K562 (cell line): ENCODE measurements at regions not wholly inside any gene's neighbourhood (a gene's known extent, or its start where the extent isn't known, plus 50 kb on each side); places are given as distances from the start of the nearest gene placed in this dataset.

Source experiments
- ATAC-seq: fragments of 200-7000 bp; cut with Tn5 transposase; 3 replicates; pipeline ENCODE4 v1.9.1; 2020; ENCODE audit warnings: moderate library complexity
- BruUV-seq: library from RNA; stranded (reverse); fragments of 400-500 nt; replicated peaks from 2 replicates; lab custom pipeline; 2021; lab: Mats Ljungman, UMichigan
- CTCF ChIA-PET: fragments of 300-600 bp; formaldehyde crosslinking; extraction: SDS; loops from one replicate; lab custom pipeline; 2021; ENCODE audit warnings: low intra/inter-chr PET ratio; lab: Yijun Ruan, JAX
- POLR2A ChIA-PET: fragments of 300-600, 350-650 bp; sonication (Branson Sonifier 250); formaldehyde crosslinking; extraction: SDS; loops from one replicate; lab custom pipeline; 2021; ENCODE audit warnings: antibody characterized with exemption, inconsistent platforms; lab: Yijun Ruan, JAX
- DNase-seq, 4 experiments: peaks; one replicate each; pipeline versions ENCODE4 v3.0.0 to v3.0.0-alpha.2; 2011 to 2018; ENCODE audit warnings: low spot score in 3 of 4, mixed read lengths in 3 of 4; ENCODE audit errors: extremely low read depth in 1 of 4
- FAIRE-seq: peaks from 2 replicates; lab custom pipeline; 2011; peaks lifted over from hg19 to GRCh38; lab: Jason Lieb, UNC
- H2AFZ ChIP-seq: 2 replicates; pipeline ENCODE4 v1.6.0; 2011; ENCODE audit warnings: low read depth, low read length, control low read depth, inconsistent platforms
- H3K27ac ChIP-seq: fragments of 200-600 bp; 3 replicates; pipeline ENCODE4 v1.8.0; 2011; ENCODE audit warnings: low read depth, mild to moderate bottlenecking, control low read depth, inconsistent platforms, low read length, moderate library complexity, mixed read lengths; ENCODE audit errors: extremely low read depth
- H3K27me3 ChIP-seq, 2 experiments: fragments of 300-600 bp in 1 of 2; 2 replicates in 1 of 2; 3 replicates in 1 of 2; pipeline versions ENCODE4 v1.6.0 to v1.8.0; 2011; ENCODE audit warnings: inconsistent platforms in 2 of 2, low read length in 2 of 2, mild to moderate bottlenecking in 1 of 2, mixed read lengths in 1 of 2, moderate library complexity in 1 of 2; ENCODE audit not compliant: control insufficient read depth in 2 of 2, insufficient read depth in 2 of 2
- H3K36me3 ChIP-seq: fragments of 300-600 bp; 3 replicates; pipeline ENCODE4 v1.8.0; 2011; ENCODE audit warnings: mild to moderate bottlenecking, low read length, inconsistent platforms; ENCODE audit not compliant: control insufficient read depth, insufficient read depth
- H3K4me1 ChIP-seq, 2 experiments: fragments of 200-600 bp in 1 of 2; replicated peaks in 1 of 2; 2 replicates in 1 of 2; 3 replicates in 1 of 2; pipeline versions ENCODE4 v1.5.1 to v1.8.0; 2011; ENCODE audit warnings: inconsistent platforms in 2 of 2, low read length in 2 of 2, mild to moderate bottlenecking in 1 of 2, mixed read lengths in 1 of 2, moderate library complexity in 1 of 2; ENCODE audit not compliant: control insufficient read depth in 2 of 2, insufficient read depth in 2 of 2
- H3K4me2 ChIP-seq: 2 replicates; pipeline ENCODE4 v1.6.1; 2011; ENCODE audit warnings: low read length, control low read depth, inconsistent platforms, mixed read lengths; ENCODE audit not compliant: insufficient read depth
- H3K4me3 ChIP-seq: fragments of 200-600 bp; sonication (generic), shearing (Covaris generic); 2 replicates; pipeline ENCODE4 v1.5.1; 2016; ENCODE audit warnings: control low read depth, inconsistent platforms
- H3K79me2 ChIP-seq: fragments of 200-600 bp; 3 replicates; pipeline ENCODE4 v1.8.0; 2011; ENCODE audit warnings: low read length, inconsistent platforms; ENCODE audit not compliant: control insufficient read depth, insufficient read depth
- H3K9ac ChIP-seq, 2 experiments: 2 replicates each; pipeline versions ENCODE4 v1.6.0 to v1.6.1; 2011; ENCODE audit warnings: low read depth in 2 of 2, low read length in 2 of 2, control low read depth in 1 of 2, inconsistent platforms in 1 of 2, mild to moderate bottlenecking in 1 of 2, mixed read lengths in 1 of 2; ENCODE audit not compliant: insufficient read depth in 1 of 2
- H3K9me1 ChIP-seq: one replicate; pipeline ENCODE4 v1.6.0; 2011; ENCODE audit warnings: inconsistent platforms, mild to moderate bottlenecking, low read length, moderate library complexity; ENCODE audit not compliant: control insufficient read depth, insufficient read depth
- H3K9me3 ChIP-seq: replicated peaks from 2 replicates; pipeline ENCODE4 v1.5.1; 2011; ENCODE audit warnings: low read depth, low read length, inconsistent platforms; ENCODE audit not compliant: control insufficient read depth, insufficient read depth
- H4K20me1 ChIP-seq: replicated peaks from 2 replicates; pipeline ENCODE4 v1.6.1; 2011; ENCODE audit warnings: low read length, inconsistent platforms, mixed read lengths; ENCODE audit not compliant: control insufficient read depth, insufficient read depth
- ESRRB ChIP-seq: fragments of 250-450 bp; sonication (Bioruptor Pico); IDR thresholded peaks from 2 replicates; pipeline ENCODE4 v1.5.0; 2020; ENCODE audit warnings: mild to moderate bottlenecking, moderate library complexity, borderline replicate concordance
- ETV5 ChIP-seq: sonication (generic); formaldehyde crosslinking; IDR thresholded peaks from 2 replicates; pipeline ENCODE4 v1.4.0; 2020; ENCODE audit warnings: low read depth, mild to moderate bottlenecking, missing genetic modification reagents
- MTA3 ChIP-seq: fragments of 450-650 bp; formaldehyde crosslinking; IDR thresholded peaks from 2 replicates; pipeline ENCODE4 v1.6.1; 2017; ENCODE audit warnings: mild to moderate bottlenecking, borderline replicate concordance
- MTF1 ChIP-seq: fragments of 250-450 bp; sonication (Bioruptor Pico); IDR thresholded peaks from 2 replicates; pipeline ENCODE4 v1.9.0; 2021; ENCODE audit warnings: moderate library complexity, mild to moderate bottlenecking, inconsistent platforms, borderline replicate concordance
- POLR2B ChIP-seq: fragments of 450-650 bp; IDR thresholded peaks from 2 replicates; pipeline ENCODE4 v1.6.1; 2018; ENCODE audit warnings: low read depth; ENCODE audit not compliant: partially characterized antibody
- POU5F1 ChIP-seq: fragments of 150-350 bp; IDR thresholded peaks from 2 replicates; pipeline ENCODE4 v1.6.1; 2014; ENCODE audit warnings: borderline replicate concordance, low read length, low read depth, mild to moderate bottlenecking; ENCODE audit not compliant: partially characterized antibody
- RAD21 ChIP-seq, 2 experiments: fragments of 250-450 bp in 1 of 2; fragments of 450-650 bp in 1 of 2; sonication (Bioruptor Pico) in 1 of 2; formaldehyde crosslinking in 1 of 2; IDR thresholded peaks in 1 of 2; conservative IDR thresholded peaks in 1 of 2; 2 replicates each; pipeline versions ENCODE4 v1.4.0 to v1.8.0; 2020 to 2022; ENCODE audit warnings: mild to moderate bottlenecking in 2 of 2, moderate library complexity in 1 of 2
- RBM25 ChIP-seq: fragments of 200-400 bp; formaldehyde crosslinking; IDR thresholded peaks from 2 replicates; pipeline ENCODE4 v1.6.1; 2018; ENCODE audit warnings: low read length, low read depth, moderate library complexity; ENCODE audit not compliant: severe bottlenecking
- SNRNP70 ChIP-seq: fragments of 200-400 bp; formaldehyde crosslinking; optimal IDR thresholded peaks from 2 replicates; pipeline ENCODE3; 2017; ENCODE audit warnings: low read depth, low read length
- WHSC1 ChIP-seq: IDR thresholded peaks from one replicate; pipeline ENCODE4 v1.6.1; 2012; ENCODE audit warnings: low read length, control low read depth, inconsistent platforms
- ZBED1 ChIP-seq: IDR thresholded peaks from 2 replicates; pipeline ENCODE4 v1.6.1; 2014
- ZC3H4 ChIP-seq: sonication (generic); formaldehyde crosslinking; IDR thresholded peaks from 2 replicates; pipeline ENCODE4 v1.9.0; 2021; ENCODE audit warnings: missing genetic modification reagents, borderline replicate concordance
- WGBS: fragments of 100-300 bp; shearing (Covaris generic); methylation state at CpG from one replicate; pipeline ENCODE4 v1.1.6; 2016; ENCODE audit warnings: low coverage, mixed read lengths; ENCODE audit not compliant: insufficient coverage; ENCODE audit errors: missing lambda C conversion rate; 5-methylcytosine and 5-hydroxymethylcytosine counted together
- in situ Hi-C: fragments of 300-500 bp; cut with MboI; formaldehyde crosslinking; loops from 4 replicates; pipeline ENCODE4 v1.15.0; 2018; ENCODE audit warnings: inconsistent platforms, mixed read lengths
- intact Hi-C: fragments of 100-400 bp; cut with micrococcal nuclease; formaldehyde crosslinking; loops from 2 replicates; pipeline ENCODE4 v1.14.2; 2022
- TF ChIP-seq, protein P1 (sequence below), 2 experiments: fragments of 200-800 bp in 1 of 2; sonication (Bioruptor generic) in 1 of 2; sonication (generic) in 1 of 2; formaldehyde crosslinking in 1 of 2; IDR thresholded peaks in 1 of 2; conservative IDR thresholded peaks in 1 of 2; 2 replicates each; pipeline versions ENCODE4 v1.5.0 to v1.6.1; 2016 to 2020; ENCODE audit warnings: missing compliant biosample characterization in 1 of 2, missing genetic modification characterization in 1 of 2, missing genetic modification reagents in 1 of 2

DNA sequence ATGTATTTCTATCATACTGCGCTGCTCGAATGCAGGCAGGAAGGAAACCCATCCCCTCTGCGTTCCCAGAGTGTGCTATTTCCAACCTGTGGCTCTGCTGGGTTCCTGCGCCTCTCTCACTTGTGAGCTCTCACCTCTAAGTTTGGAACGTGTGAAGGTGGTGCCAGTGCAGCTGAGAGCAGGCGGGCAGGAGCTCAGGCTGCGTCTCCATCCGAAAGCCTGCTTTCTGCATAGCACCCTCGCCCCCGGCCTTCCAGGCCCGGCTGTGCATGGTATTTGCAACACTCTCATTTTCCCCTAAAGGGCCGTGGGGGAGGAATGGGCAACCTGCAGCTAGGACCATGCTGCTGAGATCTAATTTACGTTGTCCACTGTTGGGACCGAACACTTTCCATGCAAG lies 288.0 kb upstream of the TSHZ2 start:
- ChIA-PET CTCF (no interaction called here), POLR2A (no interaction called here)

More for the DNA sequence above, 288.0 kb upstream of the TSHZ2 start:
- Histone ChIP-seq H3K9me1 (no peaks in the 10 kb centered on the region), H3K9ac (no peak overlapping the region), H3K9me3 (no peaks in the 10 kb centered on the region), H3K4me1 (no peaks in the 10 kb centered on the region), H2AFZ (no peak overlapping the region), H3K79me2 (no peaks in the 10 kb centered on the region), H3K36me3 (no peaks in the 10 kb centered on the region), H3K4me3 (no peak overlapping the region), H3K27me3 (no peaks in the 10 kb centered on the region), H3K4me2 (no peak overlapping the region), H3K27ac (no peak overlapping the region), H4K20me1 (no peaks in the 10 kb centered on the region)
- intact Hi-C loops (no loop called here), in situ Hi-C loops (no loop called here)
- DNase-seq: no peak
- no peak for FAIRE-seq
- WGBS: 0% methylated on average over 14 of the region's 14 CpGs
- TF ChIP-seq SNRNP70 (no peak), POLR2B (no peak), MTF1 (CRISPR knock-in tag) (no peak), ESRRB (CRISPR knock-in tag) (no peak), RAD21 (CRISPR knock-in tag; conservative IDR thresholded peaks at IDR 0.05 in 1 of 2, IDR thresholded peaks at IDR 0.05 in 1 of 2) (no peak), ZC3H4 (CRISPR knock-in tag) (no peak), ETV5 (no peak), POU5F1 (no peak), MTA3 (no peak), WHSC1 (no peak), RBM25 (no peak), ZBED1 (no peak)
- TF ChIP-seq, protein P1, sequence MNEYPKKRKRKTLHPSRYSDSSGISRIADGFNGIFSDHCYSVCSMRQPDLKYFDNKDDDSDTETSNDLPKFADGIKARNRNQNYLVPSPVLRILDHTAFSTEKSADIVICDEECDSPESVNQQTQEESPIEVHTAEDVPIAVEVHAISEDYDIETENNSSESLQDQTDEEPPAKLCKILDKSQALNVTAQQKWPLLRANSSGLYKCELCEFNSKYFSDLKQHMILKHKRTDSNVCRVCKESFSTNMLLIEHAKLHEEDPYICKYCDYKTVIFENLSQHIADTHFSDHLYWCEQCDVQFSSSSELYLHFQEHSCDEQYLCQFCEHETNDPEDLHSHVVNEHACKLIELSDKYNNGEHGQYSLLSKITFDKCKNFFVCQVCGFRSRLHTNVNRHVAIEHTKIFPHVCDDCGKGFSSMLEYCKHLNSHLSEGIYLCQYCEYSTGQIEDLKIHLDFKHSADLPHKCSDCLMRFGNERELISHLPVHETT (CRISPR knock-in tag; conservative IDR thresholded peaks at IDR 0.05 in 1 of 2, IDR thresholded peaks at IDR 0.05 in 1 of 2): no peak
- no peak for ATAC-seq
- no TSS peak for BruUV-seq
